AG10803 (cell line): ENCODE measurements at regions not wholly inside any gene's neighbourhood (a gene's known extent, or its start where the extent isn't known, plus 50 kb on each side); places are given as distances from the start of the nearest gene placed in this dataset.
"Not testable (repeated sequence)": the region's sequence is repeated elsewhere in the genome, so short reads cannot be mapped to it uniquely, and the experiment has no call there.

Experiments
- DNase-seq: peaks from one replicate; pipeline ENCODE4 v3.0.0; 2010; ENCODE audit warnings: low read depth
- H3K4me3 ChIP-seq: 2 replicates; pipeline ENCODE4 v1.5.1; 2011; ENCODE audit warnings: mild to moderate bottlenecking, low read length, control low read depth
- TF ChIP-seq, protein P1 (sequence below): conservative IDR thresholded peaks from 2 replicates; pipeline ENCODE4 v1.5.1; 2011; ENCODE audit warnings: mild to moderate bottlenecking, low read length, control low read depth, inconsistent platforms

DNA sequence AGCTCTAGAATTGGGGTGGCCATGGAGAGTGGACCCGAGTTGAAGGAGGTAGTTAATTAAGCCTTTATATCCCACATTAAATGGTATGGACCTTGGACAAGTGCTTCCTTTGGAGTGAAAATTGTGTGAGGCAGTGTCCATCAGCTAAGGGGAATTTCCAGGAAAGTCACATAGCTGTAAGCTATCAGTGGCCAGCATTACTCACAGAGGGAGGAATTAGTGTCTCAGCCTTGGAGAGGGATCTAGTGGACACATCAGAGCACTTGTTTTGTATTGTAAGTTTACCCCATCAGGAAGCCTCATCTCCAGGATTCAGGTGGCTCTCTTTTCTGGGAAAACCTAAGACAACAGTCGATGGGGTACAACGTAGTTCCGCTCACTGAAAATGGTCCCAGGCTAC, 416.7 kb downstream of the TFEC start:
- DNase-seq = no peak
- TF ChIP-seq, protein P1, sequence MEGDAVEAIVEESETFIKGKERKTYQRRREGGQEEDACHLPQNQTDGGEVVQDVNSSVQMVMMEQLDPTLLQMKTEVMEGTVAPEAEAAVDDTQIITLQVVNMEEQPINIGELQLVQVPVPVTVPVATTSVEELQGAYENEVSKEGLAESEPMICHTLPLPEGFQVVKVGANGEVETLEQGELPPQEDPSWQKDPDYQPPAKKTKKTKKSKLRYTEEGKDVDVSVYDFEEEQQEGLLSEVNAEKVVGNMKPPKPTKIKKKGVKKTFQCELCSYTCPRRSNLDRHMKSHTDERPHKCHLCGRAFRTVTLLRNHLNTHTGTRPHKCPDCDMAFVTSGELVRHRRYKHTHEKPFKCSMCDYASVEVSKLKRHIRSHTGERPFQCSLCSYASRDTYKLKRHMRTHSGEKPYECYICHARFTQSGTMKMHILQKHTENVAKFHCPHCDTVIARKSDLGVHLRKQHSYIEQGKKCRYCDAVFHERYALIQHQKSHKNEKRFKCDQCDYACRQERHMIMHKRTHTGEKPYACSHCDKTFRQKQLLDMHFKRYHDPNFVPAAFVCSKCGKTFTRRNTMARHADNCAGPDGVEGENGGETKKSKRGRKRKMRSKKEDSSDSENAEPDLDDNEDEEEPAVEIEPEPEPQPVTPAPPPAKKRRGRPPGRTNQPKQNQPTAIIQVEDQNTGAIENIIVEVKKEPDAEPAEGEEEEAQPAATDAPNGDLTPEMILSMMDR = no peak

DNA sequence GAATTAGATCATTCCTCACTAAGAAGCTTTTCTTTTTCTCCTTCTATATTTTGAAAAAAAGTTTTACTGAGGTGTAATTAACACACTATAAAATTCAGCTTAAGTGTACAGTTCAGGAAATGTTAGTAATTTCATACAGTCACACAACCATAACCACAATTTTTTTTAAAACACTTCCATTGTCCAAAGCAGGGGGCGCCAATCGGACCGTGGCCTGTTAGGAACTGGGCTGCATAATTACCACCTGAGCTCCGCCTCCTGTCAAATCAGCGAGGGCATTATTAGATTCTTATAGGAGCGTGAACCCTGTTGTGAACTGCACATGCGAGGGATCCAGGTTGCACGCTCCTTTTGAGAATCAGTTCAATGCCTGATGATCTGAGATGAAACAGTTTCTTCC, 427.1 kb downstream of the TFEC start:
- TF ChIP-seq, protein P1 = no peak
- no peak overlapping the region for H3K4me3 ChIP-seq
- DNase-seq = no peak

More for the DNA sequence above, 416.7 kb downstream of the TFEC start:
- H3K4me3 ChIP-seq = no peak overlapping the region

DNA sequence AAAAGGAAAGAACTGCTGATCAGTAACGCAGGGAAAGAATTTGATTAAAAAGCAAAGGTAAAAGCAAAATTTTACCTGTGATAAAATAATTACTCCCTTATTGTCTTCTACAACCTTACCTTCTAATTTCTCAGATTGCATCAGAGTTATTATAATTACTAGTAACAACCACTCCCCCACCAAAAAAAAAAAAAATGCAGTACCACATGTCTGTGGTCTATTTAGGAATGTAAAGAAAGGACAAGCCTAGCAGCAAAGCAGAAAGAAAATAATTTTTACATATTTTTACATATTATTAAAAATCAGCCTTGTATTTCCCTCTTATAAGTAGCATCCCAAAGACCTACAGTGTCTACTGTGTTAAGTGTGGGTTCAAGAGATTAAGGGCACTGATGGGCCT, 430.4 kb downstream of the TFEC start:
- peak; percentile 45 for DNase-seq
- TF ChIP-seq, protein P1 = no peak

DNA sequence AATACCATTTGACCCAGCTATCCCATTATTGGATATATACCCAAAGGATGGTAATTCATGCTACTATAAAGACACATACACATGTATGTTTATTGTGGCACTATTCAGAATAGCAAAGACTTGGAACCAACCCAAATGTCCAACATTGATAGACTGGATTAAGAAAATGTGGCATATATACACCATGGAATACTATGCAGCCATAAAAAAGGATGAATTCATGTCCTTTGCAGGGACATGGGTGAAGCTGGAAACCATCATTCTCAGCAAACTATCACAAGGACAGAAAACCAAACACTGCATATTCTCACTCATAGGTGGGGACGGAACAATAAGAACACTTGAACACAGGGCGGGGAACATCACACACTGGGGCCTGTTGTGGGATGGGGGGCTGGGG, 431.4 kb downstream of the TFEC start:
- H3K4me3 ChIP-seq, DNase-seq: not testable (repeated sequence)

More for the DNA sequence above, 430.4 kb downstream of the TFEC start:
- H3K4me3 ChIP-seq = no peak overlapping the region

DNA sequence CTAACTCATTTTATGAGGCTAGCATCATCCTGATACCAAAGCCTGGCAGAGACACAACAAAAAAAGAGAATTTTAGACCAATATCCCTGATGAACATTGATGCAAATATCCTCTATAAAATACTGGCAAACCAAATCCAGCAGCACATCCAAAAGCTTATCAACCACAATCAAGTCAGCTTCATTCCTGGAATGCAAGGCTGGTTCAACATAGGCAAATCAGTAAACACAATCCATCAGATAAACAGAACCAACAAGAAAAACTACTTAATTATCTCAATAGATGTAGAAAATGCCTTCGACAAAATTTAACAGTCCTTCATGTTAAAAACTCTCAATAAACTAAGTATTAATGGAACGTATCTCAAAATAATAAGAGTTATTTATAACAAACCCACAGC, 433.3 kb downstream of the TFEC start:
- DNase-seq, H3K4me3 ChIP-seq: not testable (repeated sequence)

DNA sequence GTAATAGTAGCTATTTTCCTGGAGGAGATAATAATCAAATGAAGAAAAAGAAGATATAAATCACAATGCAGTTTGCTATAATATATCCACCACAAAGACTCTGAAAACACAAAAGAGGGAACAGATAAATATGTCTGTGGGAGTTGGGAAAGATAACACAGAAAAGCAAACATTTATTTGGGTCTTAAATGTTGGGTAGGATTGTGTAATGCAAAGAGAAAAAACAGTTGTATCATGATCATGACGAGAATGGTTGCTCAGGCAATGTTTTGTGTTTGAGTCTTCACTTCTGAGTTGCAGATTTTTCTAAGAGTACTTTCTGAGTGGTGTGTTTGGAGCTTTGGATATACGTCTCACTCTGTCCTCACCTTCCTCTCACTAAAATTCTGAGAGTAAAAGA, 437.5 kb downstream of the TFEC start:
- no peak overlapping the region for H3K4me3 ChIP-seq
- TF ChIP-seq, protein P1 = no peak
- DNase-seq = no peak

DNA sequence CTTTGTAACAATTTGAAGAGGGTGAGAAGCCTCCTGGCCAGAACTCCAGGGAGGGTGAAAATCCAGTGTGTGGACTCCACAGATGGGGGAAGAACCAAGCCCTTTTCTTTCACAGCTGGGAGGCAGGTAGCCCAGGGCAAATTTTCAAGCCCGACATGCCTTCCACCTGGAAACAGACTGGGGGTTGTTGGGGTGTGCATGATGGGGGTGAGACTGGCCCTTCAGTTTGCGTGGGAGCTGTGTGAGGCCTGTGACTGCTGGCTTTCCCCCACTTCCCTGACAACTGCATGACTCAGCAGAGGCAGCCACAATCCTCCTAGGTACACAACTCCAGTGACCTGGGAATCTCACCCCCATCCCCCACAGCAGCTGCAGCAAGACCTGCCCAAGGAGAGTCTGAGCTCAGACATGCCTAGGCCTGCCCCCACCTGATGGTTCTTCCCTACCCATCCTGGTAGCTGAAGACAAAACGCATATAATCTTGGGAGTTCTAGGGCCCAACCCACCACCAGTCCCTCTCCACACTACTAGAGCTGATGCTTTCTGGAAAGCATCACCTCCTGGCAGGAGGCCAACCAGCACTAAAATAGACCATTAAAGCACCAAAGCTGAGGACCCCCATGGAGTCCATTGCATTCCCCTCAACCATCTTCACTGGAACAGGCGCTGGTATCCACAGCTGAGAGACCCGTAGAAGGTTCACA, 445.4 kb downstream of the TFEC start:
- TF ChIP-seq, protein P1 = no peak
- no peak for DNase-seq
- H3K4me3 ChIP-seq = no peak overlapping the region

DNA sequence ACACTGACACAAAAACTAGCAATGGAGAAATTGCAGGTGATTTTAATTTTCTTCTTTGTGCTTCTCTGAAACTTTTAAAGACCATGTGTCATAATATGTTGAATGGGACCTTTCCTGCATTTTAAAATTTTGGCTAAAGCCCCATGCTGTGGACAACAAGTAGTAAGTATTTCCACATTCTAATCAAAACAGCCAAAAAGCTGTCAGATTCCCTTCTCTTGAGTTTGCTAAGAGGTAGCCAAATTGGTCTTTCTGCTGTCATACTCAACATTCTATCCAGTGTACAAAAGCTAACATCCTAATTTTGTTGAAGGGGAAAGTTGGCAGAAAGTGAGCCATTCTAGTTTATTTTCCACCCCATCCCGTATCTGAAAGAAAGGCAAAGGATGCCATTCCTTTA, 447.6 kb downstream of the TFEC start:
- TF ChIP-seq, protein P1 = no peak
- peak; percentile 8 for DNase-seq
- H3K4me3 ChIP-seq = no peak overlapping the region
